K562 (cell line): ENCODE measurements at regions not wholly inside any gene's neighbourhood (a gene's known extent, or its start where the extent isn't known, plus 50 kb on each side); places are given as distances from the start of the nearest gene placed in this dataset.

ENCODE experiments used
- ARID3B ChIP-seq: fragments of 250-450 bp; sonication (Bioruptor Pico); IDR thresholded peaks from 2 replicates; pipeline ENCODE4 v1.4.0; 2020; ENCODE audit warnings: borderline replicate concordance
- ATF3 ChIP-seq, 2 experiments: fragments of 450-650 bp in 1 of 2; sonication (generic) in 1 of 2; formaldehyde crosslinking in 1 of 2; IDR thresholded peaks in 1 of 2; conservative IDR thresholded peaks in 1 of 2; 2 replicates each; pipeline versions ENCODE4 v1.6.1 to v1.8.1; 2016 to 2023; ENCODE audit warnings: mild to moderate bottlenecking in 2 of 2, moderate library complexity in 2 of 2, inconsistent platforms in 1 of 2, missing genetic modification reagents in 1 of 2
- CBX2 ChIP-seq: fragments of 200-600 bp; sonication (generic); IDR thresholded peaks from one replicate; pipeline ENCODE4 v1.6.1; 2012; ENCODE audit warnings: mild to moderate bottlenecking, low read length, inconsistent platforms; ENCODE audit not compliant: insufficient read depth, poor library complexity, severe bottlenecking
- EP300 ChIP-seq: IDR thresholded peaks from 2 replicates; pipeline ENCODE4 v1.6.1; 2012; ENCODE audit warnings: low read length, improper control_type of control experiment
- ESRRA ChIP-seq: fragments of 450-650 bp; IDR thresholded peaks from 2 replicates; pipeline ENCODE4 v1.6.1; 2014; ENCODE audit warnings: low read depth, mild to moderate bottlenecking, moderate library complexity, borderline replicate concordance
- FOSL1 ChIP-seq: fragments of 200-800 bp; sonication (Bioruptor generic); conservative IDR thresholded peaks from 2 replicates; pipeline ENCODE4 v1.6.1; 2016; ENCODE audit warnings: missing genetic modification characterization, missing compliant biosample characterization
- HDAC6 ChIP-seq: IDR thresholded peaks from 2 replicates; pipeline ENCODE4 v1.6.1; 2012; ENCODE audit warnings: low read depth, mild to moderate bottlenecking, control low read depth, inconsistent platforms, low read length, moderate library complexity
- HMG20A ChIP-seq: fragments of 450-650 bp; formaldehyde crosslinking; conservative IDR thresholded peaks from 2 replicates; pipeline ENCODE4 v1.4.0; 2020; ENCODE audit warnings: mild to moderate bottlenecking, mixed read lengths
- IRF2 ChIP-seq: sonication (generic); formaldehyde crosslinking; IDR thresholded peaks from 2 replicates; pipeline ENCODE4 v1.8.1; 2022; ENCODE audit warnings: mild to moderate bottlenecking, missing genetic modification reagents
- L3MBTL2 ChIP-seq: fragments of 450-650 bp; IDR thresholded peaks from 2 replicates; pipeline ENCODE4 v1.6.1; 2016; ENCODE audit warnings: mild to moderate bottlenecking, moderate library complexity
- MTA1 ChIP-seq: fragments of 450-650 bp; IDR thresholded peaks from 2 replicates; pipeline ENCODE4 v1.6.1; 2017; ENCODE audit warnings: borderline replicate concordance
- MTF1 ChIP-seq: fragments of 250-450 bp; sonication (Bioruptor Pico); IDR thresholded peaks from 2 replicates; pipeline ENCODE4 v1.9.0; 2021; ENCODE audit warnings: moderate library complexity, mild to moderate bottlenecking, inconsistent platforms, borderline replicate concordance
- SAFB ChIP-seq: fragments of 200-400 bp; formaldehyde crosslinking; IDR thresholded peaks from 2 replicates; pipeline ENCODE4 v1.6.1; 2017; ENCODE audit warnings: low read depth, low read length, borderline replicate concordance
- SIN3B ChIP-seq: fragments of 450-650 bp; IDR thresholded peaks from 2 replicates; pipeline ENCODE4 v1.6.1; 2017; ENCODE audit warnings: low read depth, mild to moderate bottlenecking, moderate library complexity
- ZNF57 ChIP-seq: fragments of 450-650 bp; formaldehyde crosslinking; IDR thresholded peaks from 2 replicates; pipeline ENCODE4 v1.4.0; 2020; ENCODE audit warnings: mild to moderate bottlenecking, moderate library complexity

- TF ChIP-seq HDAC6 (no peak), HMG20A (CRISPR knock-in tag) (no peak), EP300 (peak; percentile 27; the same call in 1 of the 2 replicates), ESRRA (no peak), L3MBTL2 (peak; percentile 33; the same call in 1 of the 2 replicates), MTF1 (no peak), MTA1 (no peak), SIN3B (no peak), SAFB (no peak), ARID3B (CRISPR knock-in tag) (no peak), ATF3 (IDR thresholded peaks at IDR 0.05) (no peak), ATF3 (CRISPR knock-in tag; conservative IDR thresholded peaks at IDR 0.05) (no peak), IRF2 (CRISPR knock-in tag) (no peak), ZNF57 (no peak), CBX2 (no peak), FOSL1 (no peak)
These were observed 901.5 kb downstream of the TBC1D22A start (continued) for GRCh38 chr22:47663615-47664605.
